ENCODE measurements at regions not wholly inside any gene's neighbourhood (a gene's known extent, or its start where the extent isn't known, plus 50 kb on each side); places are given as distances from the start of the nearest gene placed in this dataset.

GRCh38 chr7:145916776-145917175 lies 199.8 kb upstream of the CNTNAP2 start:
- no peaks in the 10 kb centered on the region for H3K36me3 ChIP-seq
- intact Hi-C loops (cut with micrococcal nuclease): no loop called here
- no peaks in the 10 kb centered on the region for H3K27me3 ChIP-seq (ENCODE audit: low read depth)
- no peak overlapping the region for H3K27ac ChIP-seq (replicated peaks)
- no peak overlapping the region for H3K4me3 ChIP-seq
- TF ChIP-seq CTCF (IDR thresholded peaks at IDR 0.05; ENCODE audit: borderline replicate concordance): no peak
- H3K4me1 ChIP-seq: no peaks in the 10 kb centered on the region
- DNase-seq: no peak
- H3K9me3 ChIP-seq (replicated peaks): peaks cover 60% of the 10 kb centered on the region

DNA sequence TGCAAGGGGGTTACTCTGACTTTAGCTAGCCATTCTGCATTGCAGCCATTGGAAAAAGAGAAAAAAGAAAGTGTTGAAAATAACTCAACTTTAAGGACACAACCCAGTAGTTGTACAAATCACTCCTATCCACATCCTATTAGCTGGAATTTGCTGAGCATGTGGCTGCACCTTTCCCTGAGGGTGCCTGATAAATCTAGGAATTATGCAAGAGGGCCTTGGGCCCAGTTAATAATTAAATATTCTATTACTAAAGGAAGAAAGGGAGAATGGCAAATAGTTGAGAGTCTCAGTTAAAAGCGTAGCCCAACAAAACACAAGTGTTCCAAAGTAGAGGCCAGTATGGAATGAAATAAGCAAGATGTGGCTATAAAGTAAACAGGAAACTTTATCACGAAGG lies 200.9 kb upstream of the CNTNAP2 start:
- TF ChIP-seq CTCF (IDR thresholded peaks at IDR 0.05; ENCODE audit: borderline replicate concordance): no peak
- Histone ChIP-seq H3K4me3 (no peak overlapping the region), H3K27me3 (ENCODE audit: low read depth) (no peaks in the 10 kb centered on the region), H3K4me1 (no peaks in the 10 kb centered on the region), H3K9me3 (replicated peaks) (peaks cover 49% of the 10 kb centered on the region), H3K36me3 (no peaks in the 10 kb centered on the region), H3K27ac (replicated peaks) (no peak overlapping the region)
- intact Hi-C loops (cut with micrococcal nuclease): no loop called here
- no peak for DNase-seq

- no peaks in the 10 kb centered on the region for H3K4me1 ChIP-seq
- no peaks in the 10 kb centered on the region for H3K27me3 ChIP-seq (ENCODE audit: low read depth)
- TF ChIP-seq CTCF (IDR thresholded peaks at IDR 0.05; ENCODE audit: borderline replicate concordance): no peak
- DNase-seq: no peak
- H3K4me3 ChIP-seq: no peak overlapping the region
- no peaks in the 10 kb centered on the region for H3K36me3 ChIP-seq
- no peak overlapping the region for H3K27ac ChIP-seq (replicated peaks)
- intact Hi-C loops (cut with micrococcal nuclease): no loop called here
- H3K9me3 ChIP-seq (replicated peaks): peaks cover 10% of the 10 kb centered on the region
These were observed 206.5 kb upstream of the CNTNAP2 start for GRCh38 chr7:145909991-145910513.

- DNase-seq: no peak
- H3K4me1 ChIP-seq: no peaks in the 10 kb centered on the region
- H3K27ac ChIP-seq (replicated peaks): no peak overlapping the region
- H3K4me3 ChIP-seq: no peak overlapping the region
- intact Hi-C loops (cut with micrococcal nuclease): no loop called here
- TF ChIP-seq CTCF (IDR thresholded peaks at IDR 0.05; ENCODE audit: borderline replicate concordance): no peak
- no peaks in the 10 kb centered on the region for H3K27me3 ChIP-seq (ENCODE audit: low read depth)
- peaks cover 45% of the 10 kb centered on the region for H3K9me3 ChIP-seq (replicated peaks)
- no peaks in the 10 kb centered on the region for H3K36me3 ChIP-seq
These were observed 212.9 kb upstream of the CNTNAP2 start for GRCh38 chr7:145903658-145904057.

- Histone ChIP-seq H3K36me3 (no peaks in the 10 kb centered on the region), H3K4me3 (no peak overlapping the region), H3K4me1 (no peaks in the 10 kb centered on the region), H3K9me3 (replicated peaks) (peaks cover 55% of the 10 kb centered on the region), H3K27me3 (ENCODE audit: low read depth) (no peaks in the 10 kb centered on the region), H3K27ac (replicated peaks) (no peak overlapping the region)
- no peak for TF ChIP-seq CTCF (IDR thresholded peaks at IDR 0.05; ENCODE audit: borderline replicate concordance)
- intact Hi-C loops (cut with micrococcal nuclease): no loop called here
- DNase-seq: no peak
These were observed 214.5 kb upstream of the CNTNAP2 start for GRCh38 chr7:145902123-145902522.

- intact Hi-C loops (cut with micrococcal nuclease): no loop called here
- no peak for DNase-seq
- H3K27ac ChIP-seq (replicated peaks): no peak overlapping the region
- no peak overlapping the region for H3K4me3 ChIP-seq
- H3K4me1 ChIP-seq: no peaks in the 10 kb centered on the region
- TF ChIP-seq CTCF (IDR thresholded peaks at IDR 0.05; ENCODE audit: borderline replicate concordance): no peak
- H3K27me3 ChIP-seq (ENCODE audit: low read depth): no peaks in the 10 kb centered on the region
- peaks cover 74% of the 10 kb centered on the region for H3K9me3 ChIP-seq (replicated peaks)
- H3K36me3 ChIP-seq: no peaks in the 10 kb centered on the region
These were observed 216.7 kb upstream of the CNTNAP2 start for GRCh38 chr7:145899938-145900337.
